Vagina (tissue), 2 donors: ENCODE measurements at regions not wholly inside any gene's neighbourhood (a gene's known extent, or its start where the extent isn't known, plus 50 kb on each side); places are given as distances from the start of the nearest gene placed in this dataset.

Source experiments
- POLR2A ChIP-seq, 2 donors: fragments of 450-650 bp; IDR thresholded peaks; one replicate each; pipeline ENCODE4 v1.6.1; 2017; ENCODE audit warnings: antibody characterized with exemption in 2 of 2, mild to moderate bottlenecking in 2 of 2, moderate library complexity in 2 of 2
- POLR2AphosphoS5 ChIP-seq, 2 donors: sonication (generic); formaldehyde crosslinking; IDR thresholded peaks; one replicate each; pipeline ENCODE4 v1.9.0; 2017; ENCODE audit warnings: antibody characterized with exemption in 2 of 2, mild to moderate bottlenecking in 2 of 2, low read depth in 1 of 2; ENCODE audit not compliant: insufficient read depth in 1 of 2
- TF ChIP-seq, protein P1 (sequence below), 3 experiments: fragments of 450-650 bp in 2 of 3; fragments of 200-600 bp in 1 of 3; sonication (generic) in 1 of 3; IDR thresholded peaks; one replicate each; pipeline ENCODE4 v1.5.1; 2017 to 2019; ENCODE audit warnings: antibody characterized with exemption in 3 of 3, mild to moderate bottlenecking in 2 of 3, moderate library complexity in 2 of 3

- TF ChIP-seq, protein P1, sequence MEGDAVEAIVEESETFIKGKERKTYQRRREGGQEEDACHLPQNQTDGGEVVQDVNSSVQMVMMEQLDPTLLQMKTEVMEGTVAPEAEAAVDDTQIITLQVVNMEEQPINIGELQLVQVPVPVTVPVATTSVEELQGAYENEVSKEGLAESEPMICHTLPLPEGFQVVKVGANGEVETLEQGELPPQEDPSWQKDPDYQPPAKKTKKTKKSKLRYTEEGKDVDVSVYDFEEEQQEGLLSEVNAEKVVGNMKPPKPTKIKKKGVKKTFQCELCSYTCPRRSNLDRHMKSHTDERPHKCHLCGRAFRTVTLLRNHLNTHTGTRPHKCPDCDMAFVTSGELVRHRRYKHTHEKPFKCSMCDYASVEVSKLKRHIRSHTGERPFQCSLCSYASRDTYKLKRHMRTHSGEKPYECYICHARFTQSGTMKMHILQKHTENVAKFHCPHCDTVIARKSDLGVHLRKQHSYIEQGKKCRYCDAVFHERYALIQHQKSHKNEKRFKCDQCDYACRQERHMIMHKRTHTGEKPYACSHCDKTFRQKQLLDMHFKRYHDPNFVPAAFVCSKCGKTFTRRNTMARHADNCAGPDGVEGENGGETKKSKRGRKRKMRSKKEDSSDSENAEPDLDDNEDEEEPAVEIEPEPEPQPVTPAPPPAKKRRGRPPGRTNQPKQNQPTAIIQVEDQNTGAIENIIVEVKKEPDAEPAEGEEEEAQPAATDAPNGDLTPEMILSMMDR (IDR thresholded peaks at IDR 0.05), result no peak
- TF ChIP-seq POLR2A (IDR thresholded peaks at IDR 0.05) (no peak), POLR2AphosphoS5 (IDR thresholded peaks at IDR 0.05; ENCODE audit: insufficient read depth in 1 of 2, low read depth in 1 of 2) (no peak)
Measured at GRCh38 chr20:20894280-20894679, 181.8 kb upstream of the RALGAPA2 start.
